ENCODE measurements at regions not wholly inside any gene's neighbourhood (a gene's known extent, or its start where the extent isn't known, plus 50 kb on each side); places are given as distances from the start of the nearest gene placed in this dataset.

DNA sequence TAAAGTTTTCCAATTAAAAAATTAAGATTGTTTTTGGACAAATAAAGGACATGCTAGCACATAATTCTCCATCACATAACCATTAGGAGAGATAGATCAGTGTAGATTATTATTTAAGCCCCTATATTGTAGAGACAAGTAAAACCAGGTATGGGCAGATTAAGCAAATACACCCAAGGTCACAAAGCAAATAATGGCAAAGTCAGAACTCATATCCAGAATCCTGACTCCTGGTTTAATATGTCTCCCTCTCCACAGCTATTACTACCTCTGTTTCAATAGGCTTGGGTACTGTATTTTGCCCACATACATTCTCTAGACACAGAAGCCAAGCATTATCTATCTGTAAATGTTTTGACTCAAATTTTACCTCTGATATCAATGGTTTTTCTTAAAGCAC lies 282.3 kb downstream of the EPHA4 start:
- no peak for DNase-seq (ENCODE audit: low read depth in 2 of 2, low spot score in 1 of 2)

- DNase-seq (ENCODE audit: low read depth in 2 of 2, low spot score in 1 of 2) = no peak
Observed at GRCh38 chr2:221293949-221294742, 278.0 kb downstream of the EPHA4 start.

DNA sequence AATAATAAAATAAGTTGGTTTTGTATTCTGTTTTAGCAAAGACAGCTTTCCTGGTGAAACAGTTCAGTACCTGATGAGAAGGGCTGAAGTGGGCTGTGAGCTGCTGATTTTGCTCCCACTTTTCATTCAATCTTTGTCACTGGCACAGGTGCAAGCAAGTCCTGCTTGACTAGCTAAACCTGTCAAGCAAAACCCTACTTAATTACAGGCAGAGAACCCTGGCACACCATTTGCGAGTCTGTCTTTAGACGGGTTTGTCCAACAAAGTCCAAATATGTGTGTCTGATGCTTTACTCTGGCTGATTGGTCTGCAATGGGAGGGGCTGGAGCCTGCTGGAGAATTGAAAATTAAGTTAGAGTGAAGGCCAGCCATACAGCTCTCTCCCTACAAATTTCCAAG lies 267.2 kb downstream of the EPHA4 start:
- no peak for DNase-seq (ENCODE audit: low read depth in 2 of 2, low spot score in 1 of 2)

- no peak for DNase-seq (ENCODE audit: low read depth in 2 of 2, low spot score in 1 of 2)
Observed at GRCh38 chr2:221308507-221309066, 263.5 kb downstream of the EPHA4 start.

GRCh38 chr2:221309892-221310583 lies 262.1 kb downstream of the EPHA4 start:
- DNase-seq (ENCODE audit: low read depth in 2 of 2, low spot score in 1 of 2) = no peak

DNA sequence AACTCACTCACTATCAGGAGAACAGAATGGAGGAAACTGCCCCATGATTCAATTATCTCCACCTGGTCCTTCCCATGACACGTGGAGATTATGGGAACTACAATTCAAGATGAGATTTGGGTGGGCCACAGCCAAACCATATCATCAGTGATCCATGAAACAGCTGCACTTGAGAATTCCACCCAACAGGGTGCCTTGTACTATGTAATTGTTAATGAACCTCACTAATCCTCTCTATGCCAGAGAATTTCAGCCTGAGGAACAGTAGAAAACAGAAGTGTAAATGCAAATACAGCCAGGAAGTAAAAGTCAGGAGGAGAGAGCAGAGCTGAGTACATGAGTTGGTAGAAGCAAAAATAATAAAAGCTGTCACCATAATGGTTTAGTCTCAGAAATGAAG lies 261.4 kb downstream of the EPHA4 start:
- DNase-seq (ENCODE audit: low read depth in 2 of 2, low spot score in 1 of 2) = no peak

- no peak for DNase-seq (ENCODE audit: low read depth in 2 of 2, low spot score in 1 of 2)
Observed at GRCh38 chr2:221312634-221313033, 259.5 kb downstream of the EPHA4 start.

- no peak for DNase-seq (ENCODE audit: low read depth in 2 of 2, low spot score in 1 of 2)
Observed at GRCh38 chr2:221314786-221315185, 257.3 kb downstream of the EPHA4 start.

DNA sequence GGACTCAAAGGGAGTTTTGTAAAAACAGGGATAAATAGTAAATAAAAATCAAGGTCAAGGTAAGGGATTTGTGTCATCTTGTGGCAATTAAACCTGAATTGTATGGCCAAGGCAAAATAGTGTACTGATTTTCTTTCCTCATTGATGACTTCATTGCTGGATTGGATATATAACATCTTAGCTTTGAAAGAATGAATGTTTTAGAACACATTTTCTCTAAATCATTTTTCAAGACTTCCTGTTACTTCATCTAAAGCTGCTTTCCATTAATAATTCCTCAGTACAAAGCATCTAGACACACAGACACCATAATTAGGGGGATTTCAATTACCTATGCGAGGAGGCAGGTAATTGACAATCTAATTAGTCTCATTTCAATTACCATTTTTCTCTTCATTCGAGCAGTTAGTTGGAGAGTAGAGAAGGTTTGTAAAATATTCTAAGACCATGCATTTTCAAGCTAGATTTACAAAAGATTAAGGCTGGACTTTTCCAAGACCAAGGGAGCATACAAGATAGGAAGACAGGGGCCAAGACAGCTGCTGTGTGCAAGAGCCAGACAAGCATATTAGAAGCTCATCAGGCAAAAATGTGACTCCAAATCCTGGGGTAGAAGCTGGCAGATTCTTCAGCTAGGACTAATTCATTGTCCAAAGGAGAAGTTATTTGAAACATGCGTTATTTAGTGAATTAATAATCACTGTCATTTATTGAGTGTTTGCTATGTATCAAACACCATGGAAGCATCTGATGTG lies 253.6 kb downstream of the EPHA4 start:
- no peak for DNase-seq (ENCODE audit: low read depth in 2 of 2, low spot score in 1 of 2)

DNA sequence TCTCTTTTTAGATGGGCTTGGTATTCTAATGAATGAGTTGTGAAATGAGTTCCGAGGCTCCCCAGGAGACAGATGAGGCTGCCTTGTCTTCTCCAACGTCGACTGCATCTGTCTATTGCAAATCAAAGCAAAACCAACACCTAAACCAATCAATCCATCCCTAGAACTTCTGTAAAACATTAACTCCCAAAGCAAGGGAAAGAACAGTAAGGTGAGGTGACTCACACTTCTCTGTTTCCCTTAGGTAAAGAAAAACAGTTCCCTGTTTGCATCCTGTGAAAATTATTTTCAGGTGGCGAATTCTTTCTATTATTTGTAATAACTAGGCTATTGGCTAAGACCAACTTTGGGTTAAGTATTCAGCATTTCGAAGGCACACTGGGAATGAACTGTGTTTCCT lies 249.4 kb downstream of the EPHA4 start:
- DNase-seq (ENCODE audit: low read depth in 2 of 2, low spot score in 1 of 2) = no peak

DNA sequence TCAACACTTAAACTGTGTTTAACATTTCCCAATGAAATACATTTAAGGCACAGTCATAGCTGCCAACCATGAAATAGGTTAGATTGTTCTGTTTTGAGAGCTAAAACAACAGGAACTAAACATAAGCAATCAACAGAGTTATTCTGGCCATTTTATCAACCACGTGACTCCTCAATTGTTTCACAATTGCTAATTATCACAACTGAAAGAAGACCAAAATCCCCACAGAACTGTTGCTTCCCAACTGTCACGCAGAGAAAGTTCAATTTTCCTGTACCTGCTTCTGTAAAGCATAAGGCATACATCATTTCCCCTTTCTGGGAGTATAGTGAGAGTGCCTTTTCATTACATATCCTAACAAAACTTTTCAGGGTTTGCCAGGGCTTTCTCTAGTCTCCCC lies 248.6 kb downstream of the EPHA4 start:
- DNase-seq (ENCODE audit: low read depth in 2 of 2, low spot score in 1 of 2) = no peak

DNA sequence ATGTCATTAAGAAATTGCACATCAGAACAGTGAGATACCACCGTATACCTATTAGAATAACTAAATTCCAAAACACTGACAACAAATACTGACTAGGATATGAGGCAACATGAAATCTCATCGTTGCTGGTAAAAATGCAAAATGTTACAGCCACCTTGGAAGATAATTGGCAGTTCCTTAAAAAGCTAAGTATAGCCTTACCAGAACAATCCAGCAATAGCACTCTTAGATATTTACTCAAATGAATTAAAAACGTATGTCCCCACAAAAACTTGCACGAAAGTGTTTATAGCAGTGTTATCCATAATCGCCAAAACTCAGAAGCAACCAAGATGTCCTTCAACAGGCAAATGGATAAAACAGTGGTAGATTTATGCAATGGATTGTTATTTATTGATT lies 241.7 kb downstream of the EPHA4 start:
- no peak for DNase-seq (ENCODE audit: low read depth in 2 of 2, low spot score in 1 of 2)

DNA sequence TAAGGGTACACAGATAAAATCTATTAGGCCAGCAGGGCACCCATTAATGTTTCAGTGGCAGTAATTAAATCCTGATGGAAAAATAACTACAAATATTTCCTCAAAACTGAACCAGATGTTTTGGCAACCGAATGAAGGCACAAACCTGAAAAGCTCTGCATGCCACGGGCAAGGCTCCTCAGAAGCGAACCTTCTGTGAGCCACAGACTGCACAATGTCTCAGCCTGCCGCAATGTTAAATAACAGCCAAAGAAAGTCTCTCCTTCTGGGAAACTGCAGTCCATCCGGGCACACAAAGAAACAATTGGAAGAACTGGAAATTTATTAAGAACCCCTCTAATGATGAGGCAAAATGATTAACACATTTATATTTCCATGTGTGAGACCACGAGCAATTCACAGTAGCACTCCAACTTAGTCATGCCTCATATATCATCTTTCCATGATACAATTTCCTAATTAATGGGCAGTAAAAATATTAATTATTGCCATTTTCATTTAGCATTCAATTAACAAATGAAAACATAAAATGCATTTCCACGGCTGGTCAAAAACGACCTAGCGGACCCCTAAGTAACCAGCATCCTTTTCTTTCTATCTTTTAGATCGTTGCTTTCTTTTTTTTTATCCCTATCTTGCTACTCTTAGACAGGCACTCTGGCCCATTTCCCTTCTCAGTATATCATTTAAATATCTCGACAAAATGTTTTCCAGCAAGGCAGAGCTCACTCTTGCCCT lies 237.5 kb downstream of the EPHA4 start:
- no peak for DNase-seq (ENCODE audit: low read depth in 2 of 2, low spot score in 1 of 2)

DNA sequence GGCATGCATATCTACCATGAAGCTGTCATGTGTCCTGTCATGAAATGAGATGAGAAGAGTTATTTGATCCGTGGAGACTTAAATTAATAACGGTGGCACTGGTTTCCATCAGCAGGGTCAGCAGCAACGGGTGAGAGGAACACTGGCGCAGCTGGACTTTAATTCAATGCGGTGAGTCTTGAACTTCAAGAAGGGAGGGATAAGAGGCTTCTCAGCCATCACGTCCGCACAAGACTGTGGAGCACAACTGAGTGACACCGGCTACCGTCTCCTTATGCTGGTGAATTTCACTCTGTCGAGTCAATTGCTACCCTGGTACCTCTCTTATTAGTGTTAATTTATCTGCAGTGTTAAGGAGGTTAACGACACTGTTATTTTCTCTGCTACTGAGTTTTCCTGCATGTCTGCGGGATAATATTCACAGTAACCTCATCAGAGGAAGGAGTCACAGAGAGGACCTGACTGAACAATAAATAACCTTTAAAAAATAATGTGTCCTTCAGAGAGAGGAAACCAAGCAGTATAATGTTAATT lies 236.8 kb downstream of the EPHA4 start:
- DNase-seq (ENCODE audit: low read depth in 2 of 2, low spot score in 1 of 2) = no peak

GRCh38 chr2:221336967-221337366 lies 235.1 kb downstream of the EPHA4 start:
- DNase-seq (ENCODE audit: low read depth in 2 of 2, low spot score in 1 of 2) = no peak

- no peak for DNase-seq (ENCODE audit: low read depth in 2 of 2, low spot score in 1 of 2)
Observed at GRCh38 chr2:221337957-221338685, 234.0 kb downstream of the EPHA4 start.

- no peak for DNase-seq (ENCODE audit: low read depth in 2 of 2, low spot score in 1 of 2)
Observed at GRCh38 chr2:221342388-221342787, 229.7 kb downstream of the EPHA4 start.

DNA sequence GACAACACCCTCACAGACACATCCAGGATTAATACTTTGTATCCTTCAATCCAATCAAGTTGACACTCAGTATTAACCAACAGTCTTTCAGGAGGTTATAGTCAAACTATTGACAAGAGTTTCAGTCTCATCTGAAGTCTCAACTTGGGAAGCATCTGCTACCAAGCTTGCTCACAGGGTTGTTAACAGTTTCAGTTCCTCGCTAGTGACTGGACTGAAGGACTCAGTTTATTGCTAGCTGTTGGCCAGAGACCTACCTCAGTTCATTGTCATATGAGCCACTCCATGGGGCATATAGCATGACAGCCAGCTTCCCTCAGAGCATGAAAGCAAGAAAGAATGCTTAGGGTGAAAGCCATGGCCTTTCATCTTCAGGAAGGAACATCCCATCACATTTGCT lies 228.6 kb downstream of the EPHA4 start:
- no peak for DNase-seq (ENCODE audit: low read depth in 2 of 2, low spot score in 1 of 2)

DNA sequence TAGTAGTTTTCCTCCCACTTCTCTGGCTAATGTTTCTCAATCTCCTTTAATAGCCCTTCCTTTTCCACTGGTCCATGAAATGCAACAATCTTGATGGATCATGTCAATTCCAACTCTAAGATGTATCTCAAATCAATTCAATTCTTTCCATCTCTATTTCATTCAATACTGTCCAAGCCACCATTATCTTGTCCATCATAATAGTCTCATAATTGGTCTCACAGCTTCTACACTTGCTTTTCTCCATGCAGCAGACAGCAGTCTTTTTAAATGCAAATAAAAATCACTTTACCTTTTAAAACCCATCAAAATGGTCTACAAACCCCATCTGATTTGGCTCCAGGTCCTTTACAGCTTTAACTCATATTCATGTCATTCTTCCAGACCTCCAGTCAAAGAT lies 226.6 kb downstream of the EPHA4 start:
- no peak for DNase-seq (ENCODE audit: low read depth in 2 of 2, low spot score in 1 of 2)

GRCh38 chr2:221346411-221346810 lies 225.7 kb downstream of the EPHA4 start:
- no peak for DNase-seq (ENCODE audit: low read depth in 2 of 2, low spot score in 1 of 2)

All from stimulated activated CD8-positive, alpha-beta memory T cell treated with anti-CD3 and anti-CD28 coated beads, Interleukin-4, amount 100 ng/mL, for 1 hour (primary cell).